ENCODE measurements at regions not wholly inside any gene's neighbourhood (a gene's known extent, or its start where the extent isn't known, plus 50 kb on each side); places are given as distances from the start of the nearest gene placed in this dataset.

GRCh38 chr12:28698553-28698952, 450.5 kb upstream of the FAR2 start:
- Mint-ChIP-seq H3K4me1 (ENCODE audit: low read depth, unreplicated experiment) (no peaks in the 10 kb centered on the region), H3K27ac (ENCODE audit: unreplicated experiment) (no peak overlapping the region), H3K36me3 (ENCODE audit: unreplicated experiment) (no peaks in the 10 kb centered on the region), H3K9me3 (ENCODE audit: unreplicated experiment) (no peaks in the 10 kb centered on the region), H3K4me3 (ENCODE audit: unreplicated experiment) (no peak overlapping the region), H3K27me3 (ENCODE audit: unreplicated experiment) (no peaks in the 10 kb centered on the region)
- DNase-seq, result no peak
- no peak for TF ChIP-seq CTCF (IDR thresholded peaks at IDR 0.05; ENCODE audit: partially characterized antibody, unreplicated experiment)

- no peak for DNase-seq
- TF ChIP-seq CTCF (IDR thresholded peaks at IDR 0.05; ENCODE audit: partially characterized antibody, unreplicated experiment), result no peak
- Mint-ChIP-seq H3K4me1 (ENCODE audit: low read depth, unreplicated experiment) (no peaks in the 10 kb centered on the region), H3K27me3 (ENCODE audit: unreplicated experiment) (no peaks in the 10 kb centered on the region), H3K9me3 (ENCODE audit: unreplicated experiment) (no peaks in the 10 kb centered on the region), H3K4me3 (ENCODE audit: unreplicated experiment) (no peak overlapping the region), H3K36me3 (ENCODE audit: unreplicated experiment) (no peaks in the 10 kb centered on the region), H3K27ac (ENCODE audit: unreplicated experiment) (no peak overlapping the region)
These were observed 450.0 kb upstream of the FAR2 start for GRCh38 chr12:28699029-28699428.

GRCh38 chr12:28700161-28700560, 448.9 kb upstream of the FAR2 start:
- H3K27ac Mint-ChIP-seq (ENCODE audit: unreplicated experiment), result no peak overlapping the region
- DNase-seq, result no peak
- no peaks in the 10 kb centered on the region for H3K27me3 Mint-ChIP-seq (ENCODE audit: unreplicated experiment)
- H3K4me1 Mint-ChIP-seq (ENCODE audit: low read depth, unreplicated experiment), result no peaks in the 10 kb centered on the region
- no peak overlapping the region for H3K4me3 Mint-ChIP-seq (ENCODE audit: unreplicated experiment)
- peaks cover 5% of the 10 kb centered on the region for H3K36me3 Mint-ChIP-seq (ENCODE audit: unreplicated experiment)
- no peak for TF ChIP-seq CTCF (IDR thresholded peaks at IDR 0.05; ENCODE audit: partially characterized antibody, unreplicated experiment)
- no peaks in the 10 kb centered on the region for H3K9me3 Mint-ChIP-seq (ENCODE audit: unreplicated experiment)

GRCh38 chr12:28704477-28705169, 444.5 kb upstream of the FAR2 start:
- TF ChIP-seq CTCF (IDR thresholded peaks at IDR 0.05; ENCODE audit: partially characterized antibody, unreplicated experiment), result no peak
- Mint-ChIP-seq H3K27ac (ENCODE audit: unreplicated experiment) (no peak overlapping the region), H3K4me3 (ENCODE audit: unreplicated experiment) (no peak overlapping the region), H3K36me3 (ENCODE audit: unreplicated experiment) (peaks cover 5% of the 10 kb centered on the region), H3K27me3 (ENCODE audit: unreplicated experiment) (no peaks in the 10 kb centered on the region), H3K9me3 (ENCODE audit: unreplicated experiment) (no peaks in the 10 kb centered on the region), H3K4me1 (ENCODE audit: low read depth, unreplicated experiment) (peaks cover 3% of the 10 kb centered on the region)
- no peak for DNase-seq

- Mint-ChIP-seq H3K36me3 (ENCODE audit: unreplicated experiment) (peaks cover 5% of the 10 kb centered on the region), H3K4me1 (ENCODE audit: low read depth, unreplicated experiment) (peaks cover 3% of the 10 kb centered on the region), H3K4me3 (ENCODE audit: unreplicated experiment) (no peak overlapping the region), H3K27ac (ENCODE audit: unreplicated experiment) (no peak overlapping the region), H3K9me3 (ENCODE audit: unreplicated experiment) (no peaks in the 10 kb centered on the region), H3K27me3 (ENCODE audit: unreplicated experiment) (no peaks in the 10 kb centered on the region)
- TF ChIP-seq CTCF (IDR thresholded peaks at IDR 0.05; ENCODE audit: partially characterized antibody, unreplicated experiment), result no peak
- DNase-seq, result no peak
These were observed 440.1 kb upstream of the FAR2 start for GRCh38 chr12:28708918-28709371.

Data from glutamatergic neuron (in vitro differentiated cells).